ENCODE measurements at regions not wholly inside any gene's neighbourhood (a gene's known extent, or its start where the extent isn't known, plus 50 kb on each side); places are given as distances from the start of the nearest gene placed in this dataset.

GRCh38 chr15:79213650-79214049 is 68.9 kb upstream of the ANKRD34C start:
- Histone ChIP-seq H3K36me3 (no peaks in the 10 kb centered on the region), H3K4me1 (ENCODE audit: control insufficient read depth in 1 of 2, insufficient read depth in 1 of 2, low read depth in 1 of 2, low read length in 1 of 2) (no peaks in the 10 kb centered on the region), H3K27ac (no peak overlapping the region), H3K4me3 (ENCODE audit: low read depth in 1 of 2, low read length in 1 of 2) (no peak overlapping the region), H3K9me3 (no peaks in the 10 kb centered on the region), H3K27me3 (peaks cover 68% of the 10 kb centered on the region)
- TF ChIP-seq, protein P1, sequence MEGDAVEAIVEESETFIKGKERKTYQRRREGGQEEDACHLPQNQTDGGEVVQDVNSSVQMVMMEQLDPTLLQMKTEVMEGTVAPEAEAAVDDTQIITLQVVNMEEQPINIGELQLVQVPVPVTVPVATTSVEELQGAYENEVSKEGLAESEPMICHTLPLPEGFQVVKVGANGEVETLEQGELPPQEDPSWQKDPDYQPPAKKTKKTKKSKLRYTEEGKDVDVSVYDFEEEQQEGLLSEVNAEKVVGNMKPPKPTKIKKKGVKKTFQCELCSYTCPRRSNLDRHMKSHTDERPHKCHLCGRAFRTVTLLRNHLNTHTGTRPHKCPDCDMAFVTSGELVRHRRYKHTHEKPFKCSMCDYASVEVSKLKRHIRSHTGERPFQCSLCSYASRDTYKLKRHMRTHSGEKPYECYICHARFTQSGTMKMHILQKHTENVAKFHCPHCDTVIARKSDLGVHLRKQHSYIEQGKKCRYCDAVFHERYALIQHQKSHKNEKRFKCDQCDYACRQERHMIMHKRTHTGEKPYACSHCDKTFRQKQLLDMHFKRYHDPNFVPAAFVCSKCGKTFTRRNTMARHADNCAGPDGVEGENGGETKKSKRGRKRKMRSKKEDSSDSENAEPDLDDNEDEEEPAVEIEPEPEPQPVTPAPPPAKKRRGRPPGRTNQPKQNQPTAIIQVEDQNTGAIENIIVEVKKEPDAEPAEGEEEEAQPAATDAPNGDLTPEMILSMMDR (IDR thresholded peaks at IDR 0.05) = no peak

- Histone ChIP-seq H3K27ac (no peak overlapping the region), H3K27me3 (peaks cover 76% of the 10 kb centered on the region), H3K36me3 (no peaks in the 10 kb centered on the region), H3K4me3 (ENCODE audit: low read depth in 1 of 2, low read length in 1 of 2) (no peak overlapping the region), H3K4me1 (ENCODE audit: control insufficient read depth in 1 of 2, insufficient read depth in 1 of 2, low read depth in 1 of 2, low read length in 1 of 2) (no peaks in the 10 kb centered on the region), H3K9me3 (no peaks in the 10 kb centered on the region)
- TF ChIP-seq, protein P1 (IDR thresholded peaks at IDR 0.05) = no peak
Observed at GRCh38 chr15:79212589-79213157, 69.8 kb upstream of the ANKRD34C start.

GRCh38 chr15:79211481-79211880 is 71.0 kb upstream of the ANKRD34C start:
- Histone ChIP-seq H3K27me3 (peaks cover 72% of the 10 kb centered on the region), H3K27ac (no peak overlapping the region), H3K9me3 (no peaks in the 10 kb centered on the region), H3K4me3 (ENCODE audit: low read depth in 1 of 2, low read length in 1 of 2) (no peak overlapping the region), H3K36me3 (no peaks in the 10 kb centered on the region), H3K4me1 (ENCODE audit: control insufficient read depth in 1 of 2, insufficient read depth in 1 of 2, low read depth in 1 of 2, low read length in 1 of 2) (no peaks in the 10 kb centered on the region)
- TF ChIP-seq, protein P1 (IDR thresholded peaks at IDR 0.05) = no peak

DNA sequence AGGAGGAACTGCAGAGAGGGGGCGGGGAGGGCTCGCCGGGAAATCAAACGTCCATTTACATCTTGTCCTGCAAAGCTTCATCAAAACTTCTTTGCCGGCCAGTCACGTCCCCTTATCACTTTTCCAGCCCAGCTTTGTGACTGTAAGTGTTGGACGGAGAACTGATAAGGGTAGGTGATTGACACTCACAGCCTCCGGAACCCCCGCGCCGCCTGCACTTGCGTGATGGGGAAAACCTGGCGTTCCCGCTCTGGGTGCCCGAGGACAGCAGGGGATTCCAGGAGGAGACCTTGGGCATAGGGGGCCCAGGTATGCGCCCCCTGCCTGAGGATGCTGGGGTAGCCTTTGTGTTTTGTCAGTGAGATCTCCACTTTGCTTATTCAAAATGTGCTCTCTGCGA is 72.8 kb upstream of the ANKRD34C start:
- Histone ChIP-seq H3K27me3 (peaks cover 72% of the 10 kb centered on the region), H3K4me3 (ENCODE audit: low read depth in 1 of 2, low read length in 1 of 2) (no peak overlapping the region), H3K27ac (no peak overlapping the region), H3K36me3 (no peaks in the 10 kb centered on the region), H3K9me3 (no peaks in the 10 kb centered on the region), H3K4me1 (ENCODE audit: control insufficient read depth in 1 of 2, insufficient read depth in 1 of 2, low read depth in 1 of 2, low read length in 1 of 2) (no peaks in the 10 kb centered on the region)
- TF ChIP-seq, protein P1 (IDR thresholded peaks at IDR 0.05) = no peak

DNA sequence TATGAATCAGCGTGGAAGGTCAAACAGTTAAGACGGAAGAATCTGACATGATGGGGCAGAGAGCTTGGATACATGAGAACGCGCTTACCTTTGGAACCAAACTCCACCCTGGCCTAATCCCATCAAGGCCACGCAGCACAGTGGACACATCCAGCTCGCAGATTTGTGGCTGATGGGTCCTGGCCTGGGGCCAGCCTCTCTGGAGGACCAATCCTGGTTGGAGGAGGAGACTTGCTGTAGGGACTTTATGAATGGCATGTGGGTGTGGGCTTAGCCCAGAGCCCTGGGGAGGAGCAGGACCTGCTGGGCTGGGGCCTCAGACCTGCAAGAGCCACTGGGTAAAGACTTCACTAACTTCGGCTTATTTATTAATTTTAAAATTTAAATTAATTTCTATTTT is 73.4 kb upstream of the ANKRD34C start:
- Histone ChIP-seq H3K27me3 (peaks cover 71% of the 10 kb centered on the region), H3K4me1 (ENCODE audit: control insufficient read depth in 1 of 2, insufficient read depth in 1 of 2, low read depth in 1 of 2, low read length in 1 of 2) (no peaks in the 10 kb centered on the region), H3K4me3 (ENCODE audit: low read depth in 1 of 2, low read length in 1 of 2) (no peak overlapping the region), H3K27ac (no peak overlapping the region), H3K9me3 (no peaks in the 10 kb centered on the region), H3K36me3 (no peaks in the 10 kb centered on the region)
- TF ChIP-seq, protein P1 (IDR thresholded peaks at IDR 0.05) = no peak

- H3K36me3 ChIP-seq = no peaks in the 10 kb centered on the region
- H3K9me3 ChIP-seq = no peaks in the 10 kb centered on the region
- no peak overlapping the region for H3K4me3 ChIP-seq (ENCODE audit: low read depth in 1 of 2, low read length in 1 of 2)
- H3K27me3 ChIP-seq = peaks cover 77% of the 10 kb centered on the region
- TF ChIP-seq, protein P1 (IDR thresholded peaks at IDR 0.05) = no peak
- no peak overlapping the region for H3K27ac ChIP-seq
- H3K4me1 ChIP-seq (ENCODE audit: control insufficient read depth in 1 of 2, insufficient read depth in 1 of 2, low read depth in 1 of 2, low read length in 1 of 2) = no peaks in the 10 kb centered on the region
Observed at GRCh38 chr15:79208179-79208578, 74.3 kb upstream of the ANKRD34C start.
